ENCODE measurements at regions not wholly inside any gene's neighbourhood (a gene's known extent, or its start where the extent isn't known, plus 50 kb on each side); places are given as distances from the start of the nearest gene placed in this dataset.
A peak's percentile ranks its signal among the peaks of the same experiment; 100 is the strongest.

GRCh38 chr5:131005963-131006684, 158.9 kb downstream of the HINT1 start:
- peak; percentile 49 for TF ChIP-seq CTCF (IDR thresholded peaks at IDR 0.05)
- TF ChIP-seq EZH2 (IDR thresholded peaks at IDR 0.05): no peak
- TF ChIP-seq EZH2phosphoT487 (IDR thresholded peaks at IDR 0.05): no peak

Measured in neural progenitor cell (in vitro differentiated cells).